ENCODE measurements at regions not wholly inside any gene's neighbourhood (a gene's known extent, or its start where the extent isn't known, plus 50 kb on each side); places are given as distances from the start of the nearest gene placed in this dataset.

DNA sequence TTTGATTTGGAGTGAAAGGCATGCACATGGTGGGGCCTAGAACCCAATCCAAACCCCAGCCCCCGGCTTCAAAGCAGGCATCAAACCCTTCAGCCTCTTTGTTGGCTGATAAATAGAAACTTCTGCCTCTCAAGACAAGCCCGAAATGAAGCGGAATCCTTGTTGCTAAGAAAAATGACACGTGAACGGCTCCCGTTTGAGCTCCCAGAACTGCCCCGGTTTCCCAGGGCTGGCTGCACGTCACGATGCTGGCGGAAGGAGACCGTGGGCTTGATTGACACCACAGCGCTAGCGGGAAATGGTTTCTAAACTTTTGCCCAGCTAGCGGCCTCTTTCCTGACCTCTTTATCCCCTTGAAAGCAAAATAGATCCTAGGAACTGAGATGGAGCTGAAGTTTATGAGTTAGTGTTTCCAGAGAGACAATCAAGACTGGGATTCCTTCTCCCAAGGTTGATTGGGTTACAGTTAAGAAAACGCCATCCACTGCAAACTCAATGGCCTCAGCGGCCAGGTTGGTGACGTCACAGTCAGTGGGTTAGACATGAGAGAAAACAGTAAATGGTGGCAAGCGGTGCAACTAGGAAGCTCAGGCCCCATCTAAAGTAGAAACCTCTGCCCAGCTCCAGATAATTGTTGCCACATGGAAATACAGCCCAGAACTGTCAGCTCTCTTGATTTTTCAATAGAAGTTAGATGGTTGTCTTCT lies 117.0 kb downstream of the ANKRD60 start:
- DNase-seq (ENCODE audit: low read depth in 2 of 2): no peak

DNA sequence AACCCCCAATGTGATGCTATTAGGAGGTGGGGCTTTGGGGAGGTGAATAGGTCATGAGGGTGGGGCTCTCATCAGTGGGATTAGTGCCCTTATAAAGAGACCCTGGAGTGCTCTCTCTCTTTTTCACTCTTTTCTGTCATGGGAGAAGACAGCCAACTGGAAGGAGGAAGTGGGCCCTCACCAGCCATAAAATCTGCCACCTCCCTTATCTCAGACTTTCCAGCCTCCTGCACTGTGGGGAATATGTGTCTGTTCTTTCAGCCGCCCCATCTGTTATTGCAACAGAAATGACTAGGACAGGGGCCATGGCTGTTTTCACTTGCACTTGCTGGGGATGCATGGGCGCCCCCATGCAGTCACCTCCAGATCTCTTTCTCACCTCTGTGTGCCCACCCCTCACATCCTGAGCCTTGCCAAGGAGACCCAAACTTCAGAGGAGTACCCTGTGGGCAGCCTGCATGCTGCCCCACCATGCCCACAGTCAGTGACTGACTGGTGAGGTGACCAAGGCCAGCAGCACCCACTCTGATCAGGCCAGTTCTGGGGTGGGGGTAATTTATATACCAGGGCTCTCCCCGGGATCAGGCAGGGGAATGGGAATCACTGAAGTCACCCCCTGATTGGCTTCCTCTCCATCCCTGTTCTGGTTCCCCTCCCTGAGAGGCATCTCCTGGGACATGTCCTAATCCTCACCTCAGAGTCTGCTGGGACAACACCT lies 118.4 kb downstream of the ANKRD60 start:
- DNase-seq (ENCODE audit: low read depth in 2 of 2): no peak

DNA sequence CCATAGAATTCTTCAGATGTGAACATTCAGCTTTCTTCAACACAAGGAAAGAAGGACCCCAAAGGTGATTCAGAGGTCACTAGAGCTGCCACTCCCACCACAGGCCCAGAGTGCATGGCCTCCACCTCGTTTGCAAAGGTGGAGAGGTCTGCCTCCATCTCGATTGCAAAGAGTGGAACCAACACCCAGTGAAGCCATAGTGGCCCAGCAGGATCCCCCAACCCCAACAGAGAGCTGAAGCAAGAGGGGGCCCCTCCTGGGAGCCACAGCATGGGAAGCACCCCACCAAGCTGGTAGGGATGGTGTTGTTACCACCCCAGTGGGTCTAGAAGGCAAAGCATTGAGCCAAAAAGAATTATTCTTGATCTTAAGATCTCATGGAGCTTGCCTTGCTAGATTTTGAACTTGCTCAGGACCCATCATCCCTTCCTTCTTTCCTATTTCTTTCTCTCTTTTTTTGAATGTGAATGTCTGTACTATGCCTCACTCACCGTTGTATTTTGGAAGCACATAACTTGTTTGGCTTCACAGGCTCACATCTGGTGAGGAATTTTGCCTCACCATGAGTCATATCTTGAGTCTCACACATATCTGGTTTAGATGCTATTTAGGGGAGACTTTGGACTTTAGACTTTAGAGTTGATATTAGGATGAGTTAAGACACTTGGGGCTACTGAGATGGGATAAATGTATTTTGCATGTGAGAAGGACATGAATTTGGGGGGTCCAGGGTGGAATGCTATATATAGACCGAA lies 119.2 kb downstream of the ANKRD60 start:
- no peak for DNase-seq (ENCODE audit: low read depth in 2 of 2)

DNA sequence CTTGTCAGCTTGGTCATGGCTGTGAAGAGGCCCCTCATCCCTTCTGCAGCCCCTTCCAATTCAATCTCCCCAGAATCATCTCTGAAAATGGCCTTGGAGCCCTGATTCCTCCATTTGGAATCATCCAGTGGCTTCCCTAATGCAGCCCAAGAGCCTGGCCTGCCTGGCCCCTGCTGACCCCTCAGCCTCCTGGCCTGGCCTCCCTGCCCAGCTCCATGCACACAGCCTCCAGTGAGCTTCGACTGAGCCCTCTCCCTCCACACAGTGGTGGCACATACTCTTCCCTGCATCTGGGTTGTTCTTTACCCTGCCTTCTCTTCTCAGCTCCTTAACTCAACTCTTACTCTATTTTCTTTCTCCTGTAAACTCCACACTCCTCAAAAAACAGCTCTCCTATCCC lies 120.9 kb downstream of the ANKRD60 start:
- DNase-seq (ENCODE audit: low read depth in 2 of 2): no peak

DNA sequence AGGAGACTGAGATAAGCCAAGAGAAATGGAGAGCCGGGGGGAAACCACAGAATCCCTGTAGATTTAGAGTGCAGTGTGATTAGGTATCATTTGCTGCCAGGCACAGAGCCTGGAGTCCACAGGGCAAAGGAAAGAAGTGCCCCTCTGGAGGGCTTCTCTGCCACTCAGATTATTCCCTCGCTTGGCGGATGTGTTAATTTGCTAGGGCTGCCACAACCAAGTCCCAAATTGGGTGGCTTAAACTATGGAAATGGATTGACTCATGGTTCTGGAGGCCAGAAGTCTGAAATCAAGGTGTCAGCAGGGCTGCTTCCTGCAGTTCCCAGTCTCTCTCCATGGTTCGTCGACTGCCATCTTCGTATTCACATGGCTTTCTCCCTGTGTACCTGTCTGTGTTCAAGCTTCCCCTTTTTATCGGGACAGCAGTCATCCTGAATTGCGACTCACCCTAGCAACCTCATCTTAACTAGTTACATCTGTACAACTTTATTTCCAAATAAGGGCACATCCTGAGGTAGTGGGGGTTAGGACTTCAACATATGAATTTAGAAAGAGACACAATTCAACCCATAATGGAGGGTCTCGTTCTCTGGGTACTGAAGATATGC lies 122.2 kb downstream of the ANKRD60 start:
- no peak for DNase-seq (ENCODE audit: low read depth in 2 of 2)

DNA sequence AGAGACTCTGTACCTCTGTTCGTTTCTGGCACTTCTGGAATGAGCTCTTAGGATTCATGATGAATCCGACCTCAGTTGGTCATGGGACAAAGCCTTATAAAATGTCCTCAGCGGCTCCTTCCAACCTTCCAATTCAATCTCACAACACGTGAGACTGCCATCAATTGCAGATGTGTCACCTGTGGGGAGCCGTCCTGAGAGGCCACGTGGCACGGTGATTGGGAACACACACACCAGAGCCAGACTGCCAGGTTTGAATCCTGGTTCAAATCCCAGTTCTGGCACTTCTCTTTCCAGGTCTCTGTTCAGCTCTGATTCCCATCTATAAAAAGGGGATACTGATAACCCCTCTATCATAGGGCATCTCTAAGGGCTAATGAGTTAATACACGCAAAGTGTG lies 124.5 kb downstream of the ANKRD60 start:
- DNase-seq (ENCODE audit: low read depth in 2 of 2): no peak

DNA sequence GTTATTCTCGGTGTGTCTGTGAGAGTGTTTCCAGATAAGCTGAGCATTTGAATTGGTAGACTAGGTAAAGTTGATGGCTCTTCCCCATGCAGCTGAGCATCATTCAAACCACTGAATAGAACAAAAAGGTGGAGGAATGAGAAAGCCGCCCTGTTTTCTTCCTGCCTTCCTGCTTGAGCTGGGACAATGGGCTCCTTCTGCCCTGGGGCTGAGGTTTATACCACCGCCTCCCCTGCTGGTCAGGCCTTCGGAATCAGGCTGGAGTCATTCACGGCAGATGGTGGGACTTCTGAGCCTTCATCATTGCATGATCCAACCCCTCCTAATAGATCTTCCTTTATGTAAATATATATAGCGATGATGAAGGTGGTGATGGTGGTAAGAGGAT lies 124.9 kb downstream of the ANKRD60 start:
- no peak for DNase-seq (ENCODE audit: low read depth in 2 of 2)

DNA sequence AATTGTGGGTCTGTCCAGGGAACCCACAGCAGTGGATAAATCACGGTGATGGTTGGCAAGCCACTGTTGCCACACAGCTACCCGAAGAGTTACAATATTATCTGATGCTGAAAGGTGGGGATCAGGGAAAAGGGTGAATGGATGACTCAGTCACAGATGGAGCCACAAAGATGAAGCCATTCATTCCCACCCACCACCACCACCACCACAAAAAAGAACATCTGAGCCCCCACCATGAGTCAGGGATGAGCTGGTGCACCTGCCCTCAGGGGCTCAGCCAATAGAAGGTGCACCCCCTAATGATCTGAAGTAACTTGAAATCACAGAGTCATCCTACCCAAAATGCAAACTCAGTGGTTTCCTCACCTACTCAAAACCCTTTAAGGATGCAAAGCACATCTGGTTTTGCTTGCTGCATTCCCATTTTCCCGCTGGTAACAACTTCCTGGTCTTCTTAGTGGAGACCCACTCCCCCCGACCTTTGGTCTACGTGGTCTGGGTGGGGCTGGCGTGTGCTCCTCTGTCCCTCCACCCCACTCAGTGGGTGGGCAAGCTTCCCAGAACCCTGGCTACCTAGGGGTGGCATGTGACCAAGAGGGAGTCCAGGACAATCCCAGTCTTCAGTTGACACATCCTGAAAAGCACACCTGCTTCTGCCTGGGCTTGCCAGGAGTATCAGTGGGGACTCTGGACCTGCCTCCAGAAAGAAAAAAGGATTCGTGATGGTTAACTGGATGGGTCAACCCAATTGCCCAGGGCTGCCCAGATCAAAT lies 125.5 kb downstream of the ANKRD60 start:
- peak in 1 of 2 donors; percentile 5 for DNase-seq (ENCODE audit: low read depth in 2 of 2)

DNA sequence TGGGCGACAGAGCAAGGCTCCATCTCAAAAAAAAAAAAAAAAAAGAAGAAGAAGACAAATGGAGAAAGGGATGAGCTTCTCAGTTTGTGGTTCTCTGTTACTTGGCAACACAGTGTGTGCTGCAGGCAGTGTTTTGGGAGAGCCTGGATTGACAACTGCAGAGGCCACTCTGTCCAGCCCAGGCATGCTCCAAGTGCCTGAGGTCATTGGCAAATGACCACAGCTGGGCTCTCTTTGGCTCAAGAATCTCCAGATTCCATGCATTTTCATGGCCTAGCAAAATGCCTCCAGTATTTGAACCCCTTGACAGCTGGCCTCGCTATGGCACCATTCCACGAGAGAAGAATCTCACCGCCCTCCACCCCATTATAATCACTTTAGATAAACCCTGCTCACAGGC lies 126.2 kb downstream of the ANKRD60 start:
- no peak for DNase-seq (ENCODE audit: low read depth in 2 of 2)

DNA sequence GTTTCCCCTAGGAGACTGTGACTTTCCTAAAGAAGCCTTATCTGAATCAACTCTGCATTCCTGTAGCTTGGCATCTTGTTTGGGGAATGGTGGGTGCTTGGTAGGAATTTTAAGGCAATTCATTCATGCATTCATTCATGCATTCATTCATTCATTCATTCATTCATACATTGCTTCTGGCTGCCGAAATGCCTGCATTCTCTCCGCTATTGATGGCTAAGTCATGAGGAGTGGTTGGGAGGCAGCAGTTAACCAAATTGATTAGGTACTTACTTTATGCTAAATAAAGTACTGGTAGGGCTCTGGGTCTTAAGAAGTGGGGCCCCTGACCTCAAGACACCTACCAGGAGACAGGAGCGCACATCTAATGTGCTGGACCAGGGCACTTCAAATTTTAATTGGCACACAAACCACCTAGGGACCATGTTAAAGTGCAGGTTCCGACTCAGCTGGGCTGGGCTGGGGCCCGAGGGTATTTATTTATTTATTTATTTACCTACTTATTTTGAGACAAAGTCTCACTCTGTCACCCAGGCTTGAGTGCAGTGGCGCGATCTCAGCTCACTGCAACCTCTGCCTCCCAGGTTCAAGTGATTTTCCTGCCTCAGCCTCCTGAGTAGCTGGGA lies 127.6 kb downstream of the ANKRD60 start:
- no peak for DNase-seq (ENCODE audit: low read depth in 2 of 2)

DNA sequence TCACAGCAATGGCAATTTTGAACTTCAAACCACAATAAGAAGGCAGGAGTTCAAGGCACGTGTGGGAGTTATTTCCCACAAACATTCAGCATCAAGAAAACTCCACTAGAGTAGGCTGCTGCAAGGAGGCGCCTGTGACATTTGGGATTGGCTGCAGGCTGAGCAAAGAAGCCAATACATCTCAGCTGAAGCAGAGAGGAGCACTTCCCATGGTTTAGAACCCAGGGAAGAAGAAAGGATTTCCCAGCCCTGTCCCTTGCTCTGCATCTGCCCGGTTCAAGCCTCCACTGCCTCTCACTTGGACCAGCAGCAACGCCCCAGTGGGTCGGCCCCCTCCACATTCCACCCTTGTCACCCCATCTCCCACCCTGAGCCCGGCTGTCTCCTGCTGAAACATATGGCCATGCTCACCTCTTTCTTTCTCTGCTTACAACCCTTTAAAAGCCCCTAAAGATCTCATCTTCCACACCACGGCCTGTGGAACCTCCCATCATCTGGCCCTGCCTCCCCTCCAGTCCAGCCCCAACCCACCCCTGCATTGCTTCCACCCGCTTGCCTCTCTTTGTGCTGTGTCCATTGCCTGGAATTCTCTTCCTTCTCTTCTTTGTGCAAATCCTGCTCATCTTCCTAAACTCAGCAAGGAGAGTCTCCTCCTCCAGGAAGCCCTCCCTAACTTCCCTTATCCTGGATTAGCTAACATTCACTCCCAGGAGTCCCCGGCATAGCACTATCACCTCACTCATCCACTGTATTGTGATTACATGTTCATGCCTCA lies 128.3 kb downstream of the ANKRD60 start:
- DNase-seq (ENCODE audit: low read depth in 2 of 2): no peak

DNA sequence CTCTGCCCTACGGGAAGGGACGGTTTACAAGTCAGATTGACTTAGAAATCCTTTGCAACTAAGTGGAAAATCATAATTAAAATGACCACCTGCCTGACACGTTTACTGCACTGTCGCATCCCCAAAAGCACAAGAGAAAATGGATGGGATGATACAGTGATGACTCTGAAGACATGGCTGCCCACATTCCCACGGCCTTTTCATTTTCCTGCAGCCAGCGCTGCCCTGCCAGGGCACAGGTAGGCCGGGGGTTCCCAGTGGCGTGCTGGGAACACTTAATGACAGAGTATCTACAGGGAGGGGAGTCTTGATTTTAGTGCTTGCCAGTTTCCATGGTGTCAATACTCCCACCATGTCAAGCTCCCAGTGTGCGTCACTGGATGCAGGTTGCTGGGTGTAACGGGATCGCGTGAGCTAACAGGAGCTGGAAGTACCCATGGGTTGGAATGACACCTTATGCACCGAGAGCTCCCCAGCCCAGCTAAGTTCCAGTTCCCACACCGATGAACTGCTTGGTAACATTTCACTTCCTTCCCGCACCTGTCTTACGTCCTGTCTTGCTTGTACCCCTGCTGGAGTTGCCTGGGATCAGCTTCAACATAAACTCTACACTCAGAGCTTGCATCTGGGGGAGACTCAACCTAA lies 129.0 kb downstream of the ANKRD60 start:
- DNase-seq (ENCODE audit: low read depth in 2 of 2): no peak

DNA sequence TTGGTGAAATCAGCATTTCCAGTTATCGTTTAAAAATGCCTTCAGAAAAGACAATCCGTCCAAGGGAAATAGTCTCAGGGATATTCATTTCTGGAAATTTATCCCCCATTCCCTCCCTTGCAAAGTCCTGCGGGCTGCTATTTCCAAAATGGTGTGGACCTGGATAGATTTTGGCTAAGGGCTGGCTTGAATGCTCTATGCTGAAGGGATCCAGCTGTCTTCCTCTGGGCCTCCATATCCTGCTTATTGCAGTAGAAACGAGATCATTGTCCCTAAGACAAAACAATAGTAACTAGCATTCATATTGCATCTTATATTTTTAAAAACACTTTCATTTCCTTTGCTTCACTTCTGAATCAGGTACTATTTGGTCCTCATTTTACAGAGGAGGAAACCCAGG lies 129.9 kb downstream of the ANKRD60 start:
- DNase-seq (ENCODE audit: low read depth in 2 of 2): no peak

DNA sequence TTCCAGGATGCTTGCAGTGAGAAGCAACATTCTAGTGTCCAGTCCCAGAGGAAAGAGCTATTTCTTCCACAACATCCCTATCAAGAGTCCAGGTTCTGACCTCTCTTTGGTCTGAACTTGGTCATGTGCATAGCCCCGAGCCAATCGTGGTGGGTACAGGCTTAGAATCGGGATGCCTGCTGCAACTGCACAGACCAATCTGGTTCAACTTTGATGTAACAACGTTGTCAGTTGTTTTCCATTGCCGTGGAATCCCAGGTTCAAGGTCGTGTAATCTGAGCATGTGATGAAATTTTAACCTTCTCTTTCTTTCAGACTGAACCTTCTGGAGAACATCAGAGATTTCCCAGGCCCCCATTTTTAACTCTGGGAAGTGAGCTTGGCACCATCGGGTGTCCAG lies 130.5 kb downstream of the ANKRD60 start:
- no peak for DNase-seq (ENCODE audit: low read depth in 2 of 2)

DNA sequence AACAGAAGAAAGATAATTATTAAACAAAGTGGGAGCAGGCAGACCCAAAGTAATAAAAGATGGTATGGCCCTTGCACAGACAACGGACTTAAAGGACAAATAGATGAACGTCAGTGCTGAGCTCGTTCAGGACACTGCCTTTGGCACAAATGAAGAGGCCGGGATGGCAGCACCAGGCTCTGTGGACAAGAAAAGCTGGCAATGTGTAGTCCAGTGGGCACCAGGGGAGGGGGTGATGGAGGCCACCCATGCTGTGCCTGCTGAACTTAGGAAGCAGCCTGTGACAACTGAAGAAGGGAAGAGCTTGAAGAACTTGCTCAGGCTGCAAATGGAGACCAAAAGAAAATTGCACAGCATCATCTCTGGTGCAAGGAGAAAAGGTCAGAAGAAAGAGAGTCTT lies 131.0 kb downstream of the ANKRD60 start:
- no peak for DNase-seq (ENCODE audit: low read depth in 2 of 2)

DNA sequence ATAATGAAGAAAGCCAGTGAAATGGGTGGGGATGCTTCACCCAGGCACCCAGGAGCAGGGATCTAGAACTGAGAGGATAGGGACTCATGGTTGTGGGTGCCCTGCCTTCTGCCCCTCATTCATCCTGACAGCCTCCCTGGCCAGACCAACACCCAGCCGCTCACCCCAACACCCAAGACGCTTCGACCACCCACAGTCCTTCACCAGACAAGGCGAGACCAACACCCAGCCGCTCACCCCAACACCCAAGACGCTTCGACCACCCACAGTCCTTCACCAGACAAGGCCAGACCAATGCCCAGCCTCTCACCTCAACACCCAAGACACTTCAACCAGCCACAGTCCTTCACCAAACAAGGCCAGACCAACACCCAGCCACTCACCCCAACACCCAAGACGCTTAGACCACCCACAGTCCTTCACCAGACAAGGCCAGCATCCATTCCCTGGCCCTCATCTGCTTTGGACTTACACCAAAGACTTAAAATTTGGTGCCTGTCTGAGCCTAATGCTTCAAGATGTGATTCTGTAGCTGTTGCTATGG lies 131.5 kb downstream of the ANKRD60 start:
- no peak for DNase-seq (ENCODE audit: low read depth in 2 of 2)

DNA sequence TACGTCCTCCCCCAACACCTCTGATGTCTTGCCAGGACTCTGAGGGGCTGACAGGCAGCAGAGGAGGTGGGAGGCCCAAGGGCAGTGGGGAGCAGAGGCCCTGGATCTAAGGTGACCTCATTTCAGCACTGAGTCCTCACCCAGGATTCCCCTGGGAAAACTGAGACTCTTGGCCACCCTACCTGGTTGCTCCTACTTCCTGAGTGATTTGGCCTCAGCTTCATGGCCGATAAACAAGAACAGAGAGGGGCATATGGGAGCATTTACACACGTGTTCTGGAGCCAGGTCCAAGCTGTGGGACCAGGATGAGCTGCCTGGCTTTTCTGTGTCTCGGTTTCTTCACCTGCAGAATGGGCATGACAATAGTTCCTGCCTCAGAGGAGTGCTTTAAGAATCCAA lies 133.8 kb downstream of the ANKRD60 start:
- DNase-seq (ENCODE audit: low read depth in 2 of 2): no peak

DNA sequence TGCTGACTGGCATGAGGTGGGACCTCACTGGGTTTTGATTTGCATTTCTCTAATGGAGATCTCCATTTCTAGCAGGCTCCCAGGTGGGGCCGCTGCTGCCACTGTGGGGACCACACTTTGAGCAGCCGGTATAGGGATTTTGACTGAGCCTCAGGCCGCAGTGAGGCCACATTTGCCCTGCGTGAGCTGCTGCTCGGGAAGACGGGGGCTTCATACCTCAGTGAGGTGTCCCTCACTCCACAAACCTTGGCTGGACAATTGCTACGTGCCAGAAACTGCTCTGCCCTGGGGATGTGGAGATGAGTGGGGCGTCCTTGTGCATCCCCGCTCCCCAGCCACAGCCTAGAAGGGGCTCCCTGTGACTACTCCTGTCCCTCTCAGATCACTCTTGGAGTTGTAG lies 134.3 kb downstream of the ANKRD60 start:
- no peak for DNase-seq (ENCODE audit: low read depth in 2 of 2)

DNA sequence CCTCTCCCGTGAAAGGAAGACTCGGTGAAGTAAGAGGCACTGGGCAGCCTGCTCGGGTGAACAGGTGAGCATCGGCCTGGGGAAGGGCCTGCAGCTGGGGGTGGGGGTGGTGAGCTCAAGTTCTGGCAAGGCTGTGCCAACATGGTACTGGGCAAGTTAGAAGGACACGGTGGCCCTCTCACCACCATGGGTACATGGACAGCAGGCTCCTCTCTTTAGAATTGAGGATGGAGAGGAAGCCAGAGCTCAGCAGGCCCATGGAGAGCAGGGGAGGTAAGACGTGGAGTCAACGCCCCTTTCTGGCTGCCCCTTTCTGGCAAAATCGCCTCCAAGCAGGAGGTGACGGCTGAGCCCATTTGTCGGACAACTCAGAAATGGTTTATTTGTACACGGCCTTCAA lies 135.6 kb downstream of the ANKRD60 start:
- DNase-seq (ENCODE audit: low read depth in 2 of 2): no peak

DNA sequence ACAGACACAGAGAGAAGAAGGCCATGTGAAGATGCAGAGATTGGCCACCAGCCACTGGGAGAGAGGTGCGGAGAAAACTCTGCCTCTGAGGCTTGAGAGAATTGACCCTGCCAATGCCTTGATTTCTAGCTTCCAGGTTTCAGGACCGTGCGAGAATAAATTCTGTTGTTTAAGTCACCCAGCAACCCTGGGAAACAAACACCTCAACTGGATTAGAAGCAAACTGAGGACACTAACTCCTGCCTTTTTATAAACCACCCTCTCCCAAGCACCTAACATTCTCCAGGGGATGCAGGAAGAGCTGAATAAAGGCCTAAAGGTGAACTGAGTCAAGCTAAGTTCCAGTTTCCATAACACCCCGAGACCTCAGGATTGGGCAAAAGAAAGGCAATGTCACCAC lies 136.1 kb downstream of the ANKRD60 start:
- DNase-seq (ENCODE audit: low read depth in 2 of 2): no peak

Data from stimulated activated CD8-positive, alpha-beta memory T cell treated with anti-CD3 and anti-CD28 coated beads, Interleukin-15, amount 100 ng/mL, for 4 hours (primary cell).